NCI-H187 treated with DMSO at 0.1 percent for 48 hours (cell line): ENCODE measurements at regions not wholly inside any gene's neighbourhood (a gene's known extent, or its start where the extent isn't known, plus 50 kb on each side); places are given as distances from the start of the nearest gene placed in this dataset.

ENCODE experiments used
- DNase-seq: peaks from one replicate; lab custom pipeline; 2025; lab: John Stamatoyannopoulos, UW

DNA sequence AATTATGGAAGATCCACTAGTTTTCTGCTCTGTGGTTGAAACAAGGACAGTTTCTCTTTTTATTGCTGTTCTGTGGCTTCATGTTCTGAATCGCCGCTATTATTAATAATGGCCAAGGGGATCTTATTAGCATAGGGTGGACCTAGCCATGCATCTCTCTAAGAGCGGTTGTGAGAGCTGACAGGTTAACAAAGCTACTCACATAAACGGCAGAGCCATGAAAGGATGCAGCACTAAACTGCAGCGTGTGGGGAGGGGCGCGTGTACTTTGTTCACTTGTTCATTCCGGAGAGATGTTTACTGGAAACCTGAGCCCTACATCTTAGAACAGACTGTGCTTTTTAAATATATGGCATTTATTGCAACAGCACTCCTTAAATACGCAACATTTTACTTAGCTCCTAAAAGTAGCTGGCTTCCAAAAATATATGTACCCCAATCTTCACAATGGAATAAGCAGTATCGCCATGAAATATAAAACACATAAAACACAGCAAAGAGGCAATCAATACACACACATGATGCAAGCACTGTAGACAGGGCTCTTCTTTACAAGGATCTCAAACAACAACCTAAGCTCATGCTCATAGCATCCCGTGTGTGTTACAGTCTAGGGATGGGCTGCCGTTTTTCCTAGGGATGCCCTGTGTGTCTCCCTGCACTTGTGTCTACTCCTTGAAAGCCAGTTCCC, 424.6 kb downstream of the MED10 start:
- DNase-seq, result no peak

DNA sequence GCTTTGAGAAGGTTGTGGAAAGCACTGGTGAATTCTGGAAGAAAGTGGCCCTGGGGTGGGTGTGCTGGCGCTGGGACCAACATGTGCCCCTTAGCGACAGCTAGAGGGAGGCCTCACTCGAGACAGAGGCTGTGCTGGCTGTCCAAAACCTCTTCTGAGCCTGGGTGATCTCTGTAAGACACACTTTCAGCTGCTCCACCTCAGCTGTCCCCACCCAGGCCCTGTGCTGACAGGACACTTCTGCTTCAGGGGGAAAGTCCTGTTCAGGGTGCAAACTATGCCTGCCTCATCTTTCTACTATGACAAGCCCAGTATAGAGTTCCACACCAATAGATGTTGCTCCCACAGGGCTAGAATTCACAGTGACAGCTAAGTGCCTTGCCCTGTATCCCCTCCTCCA, 426.4 kb downstream of the MED10 start:
- no peak for DNase-seq

DNA sequence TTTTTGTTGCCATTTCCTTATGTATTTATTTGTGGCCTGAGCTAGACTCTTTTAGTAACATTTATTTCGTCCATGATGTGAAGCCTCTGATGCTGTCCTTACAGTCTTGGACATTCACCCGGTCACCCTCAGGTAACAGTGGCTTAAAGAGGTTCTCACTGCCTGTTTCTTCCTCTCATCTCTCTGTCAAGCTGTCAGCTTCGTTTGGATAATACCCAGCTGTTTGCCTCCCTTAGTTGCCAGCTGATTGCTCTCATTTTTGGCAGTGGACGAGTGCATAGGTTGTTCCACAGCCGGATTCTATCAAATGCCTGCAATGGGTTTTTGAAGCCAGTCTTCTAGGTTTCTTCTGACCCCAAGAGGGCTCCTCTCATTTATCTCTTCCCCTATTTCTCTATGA, 427.7 kb downstream of the MED10 start:
- DNase-seq, result no peak

DNA sequence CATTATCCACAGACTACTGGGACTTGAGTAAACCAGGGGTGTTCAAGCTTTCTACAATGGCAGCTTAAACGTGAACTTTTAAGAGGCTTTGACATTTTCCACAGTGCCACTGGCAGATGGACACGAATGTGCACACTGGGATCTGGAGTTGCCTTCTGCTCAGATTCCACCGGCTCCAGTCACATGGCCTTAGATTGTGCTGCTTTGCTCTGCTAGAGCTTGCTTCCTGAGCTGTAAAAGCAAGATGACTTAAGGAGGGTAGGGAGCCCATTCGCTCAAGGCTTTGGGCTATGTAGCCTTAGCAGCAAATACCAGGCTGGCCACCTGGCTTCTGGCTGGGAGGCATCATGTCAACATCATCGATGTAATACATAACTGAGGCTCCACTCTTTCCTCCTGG, 436.9 kb downstream of the MED10 start:
- no peak for DNase-seq

DNA sequence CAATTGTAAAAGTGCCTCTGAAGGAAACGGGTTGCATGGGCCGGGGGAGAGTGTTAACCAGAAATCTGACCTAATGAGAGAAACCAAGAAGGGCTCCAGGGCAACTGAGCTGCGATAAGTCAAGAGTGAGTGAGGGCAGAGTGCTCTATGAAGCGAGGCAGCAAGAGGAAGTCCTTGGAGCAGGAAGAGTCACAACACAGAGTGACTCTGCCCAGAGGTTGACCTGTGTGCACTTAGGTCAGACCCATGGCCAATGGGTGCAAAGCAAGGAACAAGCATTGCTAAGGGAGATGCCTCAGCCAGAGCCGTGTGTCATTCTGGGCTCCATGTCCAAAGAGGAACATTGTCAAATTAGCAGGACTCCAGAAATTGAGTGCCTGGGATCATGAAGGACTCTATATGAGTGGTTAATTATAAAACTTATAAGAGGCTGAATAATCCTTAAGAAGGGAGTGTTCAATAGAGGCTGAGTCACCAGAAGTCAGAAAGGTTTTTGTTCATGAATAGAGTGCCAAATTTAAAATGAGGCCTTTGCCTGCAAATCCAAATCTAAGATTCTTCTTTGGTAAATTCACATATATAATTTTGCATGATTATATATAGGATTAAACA, 438.5 kb downstream of the MED10 start:
- DNase-seq, result no peak

DNA sequence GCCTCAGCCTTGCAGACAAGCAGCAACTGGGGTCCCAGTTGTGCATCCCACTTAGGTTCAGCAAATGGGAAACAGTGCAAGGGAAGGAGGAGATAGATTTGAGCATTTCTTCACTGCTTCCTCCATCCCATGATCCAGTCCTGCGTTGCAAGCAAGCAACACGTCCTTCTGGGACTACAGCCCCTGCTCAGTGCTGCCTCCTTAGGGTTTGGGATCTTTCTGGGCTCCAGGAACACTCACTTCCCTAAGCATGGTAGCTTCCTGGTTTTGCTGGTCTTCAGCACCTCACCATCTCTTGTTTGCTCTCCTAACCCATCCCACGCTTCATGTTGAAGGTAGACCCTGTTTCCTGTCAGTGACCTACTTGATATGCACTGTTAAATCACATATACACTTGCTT, 444.7 kb downstream of the MED10 start:
- no peak for DNase-seq

DNA sequence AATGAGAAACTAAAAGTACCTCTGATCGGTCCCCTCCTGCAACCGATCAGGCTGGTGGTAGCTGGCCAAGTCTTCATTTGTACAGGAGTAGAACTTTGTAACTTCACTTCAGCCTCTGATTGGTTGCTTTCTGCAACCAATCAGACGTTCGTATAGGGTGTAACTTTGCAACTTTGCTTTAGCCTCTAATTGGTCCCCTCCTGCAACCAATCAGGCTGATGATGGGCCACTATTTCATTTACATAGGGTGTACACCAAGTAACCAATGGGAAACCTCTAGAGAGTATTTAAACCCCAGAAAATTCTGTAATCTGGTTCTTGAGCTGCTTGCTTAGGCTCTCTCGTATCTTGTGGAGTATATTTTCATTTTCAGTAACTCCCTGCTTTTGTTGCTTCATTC, 445.5 kb downstream of the MED10 start:
- no peak for DNase-seq

DNA sequence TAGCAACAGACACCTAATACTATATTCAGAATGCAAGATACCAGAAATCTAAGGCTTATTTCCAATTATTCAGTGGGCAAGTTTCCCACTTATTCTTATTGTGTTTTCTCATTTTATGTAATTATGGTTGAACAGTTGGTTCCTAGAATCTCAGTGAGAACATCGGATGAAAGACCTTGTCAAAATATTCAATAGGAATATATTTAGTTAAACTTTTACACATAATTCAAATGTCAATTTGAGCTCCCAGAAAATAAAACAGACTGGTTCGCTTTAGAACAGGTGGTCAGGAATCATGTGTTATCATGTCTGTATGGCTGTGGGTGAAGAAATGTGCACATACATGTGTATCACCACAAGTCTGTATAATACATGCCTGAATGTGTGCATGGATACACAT, 447.8 kb downstream of the MED10 start:
- DNase-seq, result no peak

DNA sequence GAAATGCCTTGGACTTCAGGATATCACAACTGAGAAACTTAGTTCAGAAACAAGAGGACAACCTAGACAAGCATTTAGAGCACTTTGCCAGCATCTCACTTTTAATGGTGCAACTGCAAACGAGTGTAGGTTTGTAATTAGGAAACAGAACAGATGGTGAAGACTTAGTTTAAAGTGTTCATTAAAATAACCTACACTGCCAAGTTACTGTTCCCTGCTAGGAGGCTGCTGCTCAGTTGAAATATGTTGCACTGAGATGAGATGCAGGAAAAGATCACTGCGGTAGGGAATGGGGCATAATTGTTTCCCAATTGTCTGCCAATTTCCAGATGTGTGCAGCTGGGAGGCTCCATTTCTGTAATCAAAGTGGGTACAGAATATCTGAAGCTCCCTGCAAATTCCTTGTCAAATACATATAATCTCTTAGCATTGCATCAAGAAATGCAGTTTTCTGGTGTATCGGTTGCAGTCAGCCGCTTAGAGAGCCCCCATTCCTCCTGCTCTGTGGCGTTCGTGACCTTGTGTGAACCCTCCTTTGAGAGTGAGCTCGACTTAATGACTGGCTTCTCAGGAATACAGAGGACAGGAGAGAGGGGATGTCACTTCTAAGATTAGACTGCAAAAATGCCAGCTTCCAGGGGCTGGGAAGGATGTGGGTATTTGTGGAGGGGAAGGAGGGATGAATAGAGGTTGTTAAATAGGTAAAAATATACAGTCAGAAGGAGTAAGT, 448.9 kb downstream of the MED10 start:
- no peak for DNase-seq

DNA sequence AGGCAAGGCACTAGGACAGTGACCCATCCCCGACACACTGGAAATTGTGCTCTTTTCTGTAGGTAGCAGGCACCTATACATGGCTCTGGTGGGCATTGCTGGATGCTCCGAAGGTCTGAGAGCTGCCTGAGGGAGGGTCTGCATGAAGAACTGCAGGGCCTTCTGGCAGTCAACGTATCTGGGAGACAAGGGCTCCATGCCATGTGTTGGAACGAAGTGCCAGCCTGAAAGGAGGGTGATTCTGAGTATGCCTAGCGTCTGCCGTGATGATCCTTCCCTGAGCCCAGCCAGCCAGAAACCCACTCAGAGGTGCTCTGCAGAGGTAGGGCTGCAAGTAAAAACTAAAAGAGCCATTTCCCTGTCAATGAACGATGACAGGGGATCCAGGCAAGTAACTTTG, 453.2 kb downstream of the MED10 start:
- DNase-seq, result no peak

DNA sequence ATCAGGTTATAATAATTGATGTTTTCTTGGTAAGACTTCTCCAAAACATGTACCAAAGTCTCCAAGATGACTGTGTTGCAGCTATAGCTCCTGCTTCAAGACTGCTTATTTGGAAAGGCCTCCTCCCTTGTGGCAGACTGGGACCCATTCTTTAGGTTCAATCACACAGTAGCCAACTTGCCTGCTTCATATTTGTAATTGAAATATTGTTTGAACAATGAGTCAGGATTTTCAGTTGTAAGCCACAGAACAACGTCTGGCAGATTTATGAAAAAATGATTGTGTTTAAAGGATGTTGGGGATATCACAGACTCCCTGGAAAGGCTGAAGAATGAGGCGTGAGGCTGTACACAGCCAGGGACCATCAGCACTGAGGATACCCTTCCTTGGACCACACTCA, 458.9 kb downstream of the MED10 start:
- DNase-seq, result no peak

DNA sequence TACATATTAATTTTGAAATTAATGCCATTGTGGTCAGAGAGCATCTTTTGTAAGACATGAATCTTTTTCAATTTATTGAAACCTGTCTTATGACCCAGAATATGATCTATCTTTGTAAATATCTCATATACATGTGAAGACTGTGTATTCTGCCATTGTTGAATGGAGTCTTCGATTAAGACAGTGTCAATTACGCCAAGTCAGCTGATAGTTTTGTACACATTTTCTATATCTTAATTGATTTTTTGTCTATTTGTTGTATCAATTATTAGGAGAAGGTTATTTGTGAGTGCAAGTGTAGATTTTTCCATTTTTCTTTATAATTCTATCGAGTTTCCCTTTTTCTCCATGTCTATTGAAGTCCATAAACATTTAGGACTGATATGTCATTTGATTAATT, 471.6 kb downstream of the MED10 start:
- DNase-seq, result no peak

DNA sequence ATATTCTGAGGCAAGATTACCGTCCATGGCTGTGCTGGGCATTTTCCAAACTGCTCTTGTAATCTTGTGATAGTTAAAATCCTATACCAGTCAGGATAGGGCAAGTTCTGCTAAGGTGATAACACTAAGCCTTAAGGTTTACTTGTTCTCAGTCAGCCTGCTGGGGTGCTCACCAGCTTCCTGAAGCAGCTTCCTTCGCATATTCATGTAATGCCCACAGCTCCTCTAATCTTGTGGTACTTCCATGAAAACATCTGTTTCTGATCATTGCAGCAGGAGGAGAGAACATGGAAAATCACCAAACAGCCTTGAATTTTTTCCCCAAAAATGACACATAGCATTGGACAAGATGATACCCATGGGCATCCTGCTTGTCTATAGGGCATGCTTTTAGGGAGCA, 473.2 kb downstream of the MED10 start:
- DNase-seq, result no peak

DNA sequence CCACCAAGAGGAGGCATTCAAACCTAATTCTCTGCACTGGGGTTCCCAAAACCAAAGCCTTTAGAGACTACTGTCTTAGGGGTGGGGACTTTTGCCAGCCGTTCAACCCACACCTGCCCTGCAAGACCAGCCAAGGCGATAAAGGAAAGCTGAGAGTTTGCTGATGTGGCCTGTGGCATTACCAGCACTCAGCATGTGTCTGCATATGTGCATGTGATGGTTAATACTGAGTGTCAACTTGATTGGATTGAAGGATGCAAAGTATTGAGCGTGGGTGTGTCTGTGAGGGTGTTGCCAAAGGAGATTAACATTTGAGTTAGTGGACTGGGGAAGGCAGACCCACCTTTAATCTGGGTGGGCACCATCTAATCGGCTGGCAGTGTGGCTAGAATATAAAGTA, 474.2 kb downstream of the MED10 start:
- DNase-seq, result no peak

DNA sequence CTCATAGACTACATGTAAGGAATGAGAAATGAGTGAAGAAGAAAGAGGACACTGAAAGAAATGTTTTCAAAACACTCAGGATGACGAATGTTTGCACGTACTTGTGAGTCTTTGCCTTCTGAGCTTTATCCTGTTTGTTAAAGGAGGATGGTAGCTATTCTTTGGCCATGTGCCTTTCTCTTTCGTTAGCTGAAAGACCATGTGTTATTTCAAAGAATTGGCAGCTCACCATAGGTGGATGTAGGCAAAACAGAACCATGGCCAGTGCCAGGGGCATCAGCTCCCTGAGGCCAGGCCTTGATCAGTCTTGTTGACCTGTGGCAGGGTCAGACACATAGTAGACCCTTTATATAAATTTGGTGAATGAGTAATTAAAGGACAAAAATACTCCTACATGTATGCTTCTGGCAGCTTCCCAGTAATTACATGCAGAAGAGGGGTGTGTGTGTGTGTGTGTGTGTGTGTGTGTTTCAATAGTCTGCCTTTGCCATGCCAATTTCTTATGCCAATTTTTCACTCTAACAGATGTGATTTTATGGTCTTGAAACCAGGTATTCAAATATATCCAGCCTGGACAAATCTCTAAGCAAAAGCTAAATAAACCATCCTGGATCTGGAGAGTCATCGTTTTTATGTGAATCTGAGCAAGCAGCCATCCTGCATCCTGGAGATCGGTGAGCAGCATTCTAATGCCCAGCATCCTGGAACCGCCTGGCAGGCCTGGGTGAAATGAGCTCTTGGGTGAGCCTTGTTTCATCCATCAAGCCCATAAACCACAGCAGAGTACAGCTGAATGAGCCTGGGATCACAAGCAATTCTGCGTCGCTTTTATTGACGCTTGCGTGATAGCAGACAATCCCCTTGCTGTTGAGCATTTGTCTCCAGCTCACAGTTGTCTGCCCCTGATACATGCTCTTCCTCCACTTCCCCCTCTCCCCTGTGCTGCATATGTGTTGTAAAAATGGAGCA, 475.4 kb downstream of the MED10 start:
- DNase-seq, result no peak

DNA sequence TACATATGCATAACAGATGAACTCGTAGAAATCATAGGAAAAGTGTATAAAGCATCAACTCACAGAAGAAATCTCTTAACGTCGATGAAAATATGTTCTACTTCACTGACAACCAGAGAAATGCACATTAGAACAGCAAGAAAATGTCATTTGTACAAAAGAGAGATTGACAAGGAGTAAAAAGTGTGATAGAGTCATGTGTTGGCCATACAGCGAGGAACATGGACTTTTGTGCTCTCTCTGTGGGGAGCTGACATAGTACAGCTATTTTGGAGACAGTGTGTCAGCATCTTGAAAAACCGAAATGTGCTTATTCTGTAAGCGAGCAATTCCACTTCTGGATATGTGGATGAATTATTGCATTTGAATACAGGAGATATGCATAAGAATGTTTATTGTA, 477.9 kb downstream of the ICE1 start:
- no peak for DNase-seq

DNA sequence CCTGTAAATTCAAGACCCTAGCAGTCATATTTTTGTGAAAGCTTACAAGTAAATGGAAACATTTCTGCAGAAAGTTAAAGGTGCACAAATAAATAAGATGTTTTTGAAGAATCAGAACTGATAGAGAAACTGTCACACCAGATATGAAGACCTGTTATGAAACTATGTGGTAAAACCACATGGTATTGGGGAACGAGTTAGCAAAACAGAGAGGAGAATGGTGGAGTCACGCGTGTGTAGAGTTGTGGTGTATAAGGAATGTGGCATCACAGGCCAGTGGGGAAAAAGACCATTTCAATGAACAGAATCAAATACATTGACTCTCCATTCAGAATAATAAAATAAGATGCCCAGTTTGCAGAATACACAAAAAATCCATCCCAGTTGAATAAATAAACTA, 477.2 kb downstream of the ICE1 start:
- DNase-seq, result no peak

DNA sequence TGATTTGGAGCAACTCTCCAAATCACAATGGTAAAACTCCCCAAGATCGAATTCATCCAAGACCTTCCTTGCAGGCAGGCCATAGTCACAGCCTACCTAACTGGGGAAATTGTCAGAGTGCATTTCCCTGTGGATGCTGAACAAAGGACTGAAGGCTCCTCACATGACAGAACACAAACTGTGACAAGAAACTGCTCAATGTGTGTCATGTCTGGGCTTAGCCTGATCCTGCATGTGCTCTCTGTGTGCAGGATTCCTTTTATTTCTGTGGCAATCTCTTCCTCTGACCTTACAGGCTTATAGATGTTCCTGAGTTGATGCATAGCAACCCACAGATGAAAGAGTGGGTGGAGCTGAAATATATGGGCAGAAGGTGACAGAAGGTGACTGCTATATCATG, 465.8 kb downstream of the ICE1 start:
- DNase-seq, result no peak

DNA sequence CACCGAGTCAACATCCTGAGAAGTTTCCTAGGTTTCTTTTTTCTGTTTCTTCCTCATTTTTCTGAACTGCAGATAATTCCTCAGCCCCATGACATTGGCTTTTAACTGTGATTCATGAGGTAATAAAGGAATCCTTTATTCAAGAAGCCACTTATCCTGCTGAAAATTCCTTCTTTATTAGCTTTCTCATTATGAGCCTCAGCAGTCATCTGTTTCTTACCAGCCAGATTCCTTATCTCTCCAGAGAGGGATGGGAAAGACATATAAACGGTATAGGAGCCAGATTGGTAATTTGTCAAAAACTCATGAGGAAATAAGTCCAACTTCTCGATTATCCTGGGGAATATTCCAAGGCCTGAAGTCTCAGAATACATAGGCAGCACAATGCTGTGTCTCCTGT, 465.4 kb downstream of the ICE1 start:
- no peak for DNase-seq

DNA sequence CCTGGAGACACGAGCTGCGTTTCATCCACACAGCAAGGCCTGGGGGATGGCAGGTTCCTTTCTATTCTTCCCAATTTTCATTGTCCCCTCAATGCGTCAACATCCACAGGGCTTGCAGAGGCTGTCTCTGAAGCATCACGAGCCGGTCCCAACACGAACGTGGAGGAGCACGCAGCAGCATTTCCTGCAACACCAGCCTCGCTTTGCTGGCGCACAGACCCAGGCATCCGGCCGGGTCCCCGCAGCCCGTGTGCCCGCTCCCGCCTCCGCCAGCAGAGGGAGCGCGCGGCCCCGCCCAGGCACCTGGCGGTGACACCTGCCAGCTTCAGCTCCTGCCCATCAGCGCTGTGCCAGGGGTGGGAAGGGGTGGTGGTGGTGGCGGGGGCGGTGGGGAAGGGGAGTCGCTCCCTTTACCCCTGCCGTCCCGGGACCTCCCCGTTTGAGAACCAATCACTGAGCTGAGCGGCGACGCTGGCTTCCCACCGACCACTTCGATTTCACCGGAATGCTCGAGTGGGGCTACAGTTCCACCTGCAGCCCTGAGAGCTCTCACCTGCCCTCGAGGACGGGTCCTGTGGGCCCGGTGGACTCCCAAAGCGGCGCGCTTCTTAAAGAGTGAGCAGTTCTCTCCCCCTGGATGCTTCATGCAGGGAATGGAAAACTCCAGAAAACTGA, 464.5 kb downstream of the ICE1 start:
- DNase-seq, result no peak

DNA sequence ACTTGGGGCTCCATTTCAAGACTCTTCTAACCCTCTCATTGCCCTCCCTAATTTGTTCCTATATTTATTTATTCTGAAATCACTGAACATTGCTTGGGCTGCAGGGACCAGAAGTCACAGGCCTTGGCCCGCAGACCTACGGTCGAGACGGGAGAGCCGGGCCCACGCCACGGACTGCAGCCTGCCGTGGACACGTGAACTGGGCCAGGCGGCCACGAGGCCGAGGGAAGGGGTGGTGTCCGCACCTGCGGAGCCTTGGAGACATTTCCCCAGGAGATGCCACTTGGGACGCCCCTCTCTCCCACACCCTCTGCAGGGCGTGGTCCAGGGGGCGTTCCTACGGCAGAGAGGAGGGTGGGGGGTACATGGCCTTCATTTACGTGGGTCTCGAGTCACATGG, 463.9 kb downstream of the ICE1 start:
- DNase-seq, result no peak

DNA sequence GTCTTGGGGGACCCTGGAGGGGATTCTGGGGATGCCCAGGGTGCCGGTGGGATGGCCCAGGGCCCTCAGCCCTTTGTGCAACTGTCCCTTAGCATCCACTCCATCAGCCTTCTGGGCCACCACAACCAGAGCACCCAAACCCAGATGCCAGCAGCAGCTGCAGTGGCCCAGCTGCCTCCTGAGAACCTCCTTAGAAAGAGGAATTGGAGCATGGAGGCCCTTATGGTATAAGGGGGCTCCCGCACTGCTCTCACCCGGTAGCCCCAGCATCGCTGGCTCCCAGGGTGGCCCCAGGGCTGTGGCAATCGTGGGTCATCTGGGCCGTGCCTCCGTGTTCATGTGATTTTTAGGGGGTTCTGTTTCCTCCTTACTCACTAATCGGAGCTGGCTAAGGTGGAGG, 463.3 kb downstream of the ICE1 start:
- DNase-seq, result no peak
